GM21529 (cell line): ENCODE measurements at regions not wholly inside any gene's neighbourhood (a gene's known extent, or its start where the extent isn't known, plus 50 kb on each side); places are given as distances from the start of the nearest gene placed in this dataset.

Experiments
- ATAC-seq: cut with Tn5 transposase; IDR thresholded peaks from one replicate; pipeline ENCODE4 v1.9.1; 2021; ENCODE audit not compliant: unreplicated experiment

GRCh38 chr6:2505624-2506023 lies 245.1 kb downstream of the MYLK4 start:
- ATAC-seq, result no peak

GRCh38 chr6:2504495-2505064 lies 246.1 kb downstream of the MYLK4 start:
- ATAC-seq, result no peak

DNA sequence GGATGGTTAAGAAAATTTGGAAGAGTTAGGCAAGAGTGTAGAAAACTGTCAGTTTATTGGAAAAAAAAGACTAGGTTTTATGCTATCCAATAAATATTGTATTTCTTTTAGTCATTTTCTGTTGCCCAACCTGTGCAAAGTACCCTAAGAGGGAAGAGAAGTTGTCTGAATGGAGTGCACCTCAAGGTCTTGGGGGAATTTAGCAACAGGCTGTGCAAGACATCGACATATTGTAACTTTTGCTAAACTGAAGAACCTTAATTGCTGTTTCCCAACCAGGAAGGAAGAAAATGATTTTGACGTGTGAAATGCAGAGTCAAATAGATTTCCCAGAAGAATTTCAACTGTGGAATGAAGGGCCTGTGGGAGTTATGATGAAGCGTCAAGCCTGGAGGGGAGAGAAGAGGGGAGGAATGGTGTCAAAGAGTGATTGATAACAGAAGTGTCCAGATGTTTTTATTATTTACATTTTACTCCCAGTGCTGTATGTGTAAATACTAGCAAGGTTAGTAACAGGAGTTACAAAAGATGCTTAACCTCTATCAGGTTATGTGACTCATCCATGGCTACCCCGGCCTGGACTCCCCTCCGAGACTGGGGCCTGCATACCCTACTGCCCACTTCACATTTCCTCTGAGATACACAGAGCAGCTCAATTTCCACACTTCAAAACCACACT lies 246.8 kb downstream of the MYLK4 start:
- ATAC-seq, result no peak

DNA sequence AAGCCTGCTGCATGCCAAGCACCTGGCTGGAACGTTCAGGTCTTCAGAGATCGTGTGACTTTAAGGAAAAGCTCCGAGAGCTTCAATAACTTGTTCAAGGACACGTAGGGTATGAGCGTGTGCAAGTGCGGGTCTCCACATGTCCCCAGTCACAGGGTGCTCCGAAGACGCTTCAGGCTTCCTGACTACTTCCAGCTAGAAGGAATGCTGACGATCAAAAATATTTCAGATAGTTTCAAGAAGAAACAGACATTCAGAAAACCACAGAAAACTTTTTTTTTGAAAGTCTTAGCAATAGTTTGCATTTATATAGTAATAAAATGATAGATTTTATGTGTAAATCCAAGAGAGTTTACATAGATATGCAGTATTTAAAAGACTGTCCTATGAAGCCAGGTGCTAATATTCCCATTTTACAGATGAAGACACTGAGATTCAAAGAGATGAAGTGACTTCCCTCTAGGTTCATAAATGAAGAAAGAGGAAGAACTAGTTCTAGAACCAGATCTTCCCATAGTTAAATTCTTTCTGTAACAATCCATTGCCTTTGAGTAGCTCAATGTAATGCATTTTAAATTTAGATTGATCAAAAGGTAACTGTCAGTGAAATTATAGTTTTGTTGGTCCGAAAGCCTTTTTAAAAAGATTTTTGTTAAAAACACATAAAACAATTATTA lies 247.6 kb downstream of the MYLK4 start:
- ATAC-seq, result no peak

- ATAC-seq, result no peak
These were observed 248.4 kb downstream of the MYLK4 start for GRCh38 chr6:2502096-2502997.

DNA sequence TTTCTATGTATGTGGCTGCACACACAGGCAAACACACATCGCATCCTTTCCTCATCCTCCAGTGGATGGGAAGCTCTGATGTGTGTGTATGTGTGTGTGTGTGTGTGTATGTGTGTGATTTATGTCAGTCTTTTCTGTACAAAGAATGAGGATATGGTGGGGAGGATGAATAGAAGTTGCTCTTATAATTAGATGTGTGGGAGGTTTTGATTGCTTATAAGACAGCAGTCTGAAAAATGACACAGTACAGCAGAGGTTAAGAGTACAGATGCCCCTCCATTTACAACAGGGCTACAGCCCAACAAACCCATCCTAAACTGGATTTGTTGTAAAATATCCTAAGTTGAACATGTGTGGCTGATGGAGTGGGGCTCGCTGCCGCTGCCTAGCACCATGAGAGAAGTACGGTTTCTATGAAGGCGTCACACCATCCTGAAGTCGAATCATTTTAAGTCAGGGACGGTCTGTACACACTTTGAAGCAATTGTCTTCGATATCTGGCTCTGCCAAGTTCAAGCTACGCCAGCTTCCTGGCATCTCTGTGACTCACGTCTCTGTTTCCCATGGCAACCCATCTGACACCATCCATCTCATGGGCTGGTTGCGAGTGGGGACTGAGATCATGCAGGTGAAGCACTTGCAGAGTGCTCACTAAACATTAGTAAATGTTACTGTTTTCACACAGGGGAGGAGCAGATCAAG lies 252.6 kb downstream of the MYLK4 start:
- ATAC-seq, result no peak

DNA sequence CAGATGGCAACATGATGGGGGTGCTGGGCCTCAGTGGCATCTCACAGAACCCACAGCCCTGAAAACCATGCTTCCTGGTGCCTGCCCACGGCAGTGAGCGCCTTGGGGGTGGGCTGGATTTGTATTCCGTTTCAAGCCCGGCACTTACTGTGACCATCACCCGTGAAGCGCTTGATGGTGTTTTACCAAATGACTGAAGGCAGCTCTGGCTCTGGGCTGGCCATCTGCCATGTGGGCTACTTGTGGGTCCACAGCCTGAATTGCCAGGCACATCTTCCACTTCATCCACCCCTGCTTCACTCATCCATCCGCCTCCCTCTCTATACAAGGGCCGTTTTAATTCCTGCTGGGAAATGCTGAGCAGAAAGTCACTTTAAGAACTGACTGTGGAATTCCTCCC lies 250.9 kb upstream of the GMDS start:
- ATAC-seq, result no peak

DNA sequence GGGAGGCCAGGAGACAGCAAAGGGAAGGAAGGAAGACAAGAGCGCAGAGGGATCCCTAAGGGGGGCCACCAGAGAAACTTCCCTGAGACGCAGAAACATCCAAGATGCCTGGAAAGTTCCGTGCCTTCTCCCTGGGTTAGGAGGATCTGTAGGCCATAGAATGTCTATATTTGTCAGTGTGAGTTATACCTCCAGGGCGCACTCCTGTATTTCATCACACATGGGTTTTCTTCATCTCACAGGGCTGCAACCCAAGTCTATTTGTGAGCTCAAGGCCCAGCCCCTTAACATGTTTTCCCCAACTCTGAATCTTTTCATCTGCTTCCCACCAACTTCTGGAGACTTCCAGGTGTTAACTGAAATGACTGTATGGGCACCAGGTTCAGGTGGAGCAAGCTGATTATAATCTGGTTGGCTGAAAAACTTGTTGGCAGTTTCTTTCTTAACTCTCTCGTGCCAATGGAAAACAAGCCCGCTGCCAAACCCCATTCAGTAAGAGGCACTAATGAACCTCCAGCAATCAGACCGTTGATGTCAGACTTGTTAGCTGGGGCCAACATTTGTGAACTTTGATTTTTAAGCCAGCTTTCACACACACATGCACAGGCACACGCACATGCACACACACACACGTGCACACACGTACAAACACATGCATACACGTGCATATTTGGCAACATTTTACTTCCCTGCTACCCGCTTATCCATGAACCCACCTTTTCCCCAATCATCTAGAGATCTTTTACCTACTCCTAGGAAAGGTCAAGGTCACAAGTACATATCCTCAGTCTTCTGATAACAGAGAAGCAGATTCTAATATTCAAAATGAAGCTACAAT lies 247.5 kb upstream of the GMDS start:
- ATAC-seq, result no peak

- no peak for ATAC-seq
These were observed 245.7 kb upstream of the GMDS start for GRCh38 chr6:2491137-2491536.

GRCh38 chr6:2488578-2488977 lies 243.2 kb upstream of the GMDS start:
- ATAC-seq, result no peak

DNA sequence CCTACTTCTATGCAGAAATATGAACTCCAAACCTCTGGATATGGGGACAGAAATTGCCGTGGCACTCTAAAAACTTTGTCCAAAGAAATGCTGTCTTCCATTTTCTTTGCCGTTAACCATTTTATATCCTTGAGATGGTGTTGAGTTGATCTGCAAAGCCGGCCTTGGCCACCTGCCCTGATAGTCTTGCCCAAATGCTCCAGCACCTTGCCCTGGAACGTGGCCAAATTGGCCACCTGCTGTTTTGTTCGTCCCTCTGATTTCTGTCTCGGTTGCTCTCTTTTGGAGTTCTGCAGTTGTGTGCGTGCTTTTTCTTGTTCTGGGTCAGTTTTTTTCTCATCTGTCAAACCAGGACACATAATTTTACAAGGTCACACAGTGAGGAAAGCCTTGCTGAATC lies 239.7 kb upstream of the GMDS start:
- no peak for ATAC-seq

DNA sequence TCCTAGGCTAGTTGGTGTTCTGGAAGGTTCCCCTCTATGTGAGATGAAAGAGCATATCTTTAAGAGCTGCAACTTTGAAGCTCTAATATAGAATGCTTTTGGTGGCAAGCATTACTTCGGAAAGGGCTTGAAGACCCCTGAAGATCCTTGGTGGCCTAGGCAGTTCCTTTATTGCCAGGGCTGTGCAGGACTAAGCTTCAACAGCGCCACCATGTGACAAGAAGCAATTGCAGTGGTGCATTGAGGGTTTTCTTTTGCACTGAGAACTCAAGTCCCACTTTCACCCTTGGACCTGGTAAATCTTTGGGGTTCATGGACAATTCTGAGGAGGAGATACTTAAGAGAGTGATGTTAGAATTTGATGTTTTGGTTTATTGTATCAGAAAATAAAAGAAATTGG lies 237.4 kb upstream of the GMDS start:
- ATAC-seq, result no peak

GRCh38 chr6:2481307-2481706 lies 235.9 kb upstream of the GMDS start:
- ATAC-seq, result no peak

- ATAC-seq, result no peak
These were observed 235.0 kb upstream of the GMDS start for GRCh38 chr6:2480267-2480966.

DNA sequence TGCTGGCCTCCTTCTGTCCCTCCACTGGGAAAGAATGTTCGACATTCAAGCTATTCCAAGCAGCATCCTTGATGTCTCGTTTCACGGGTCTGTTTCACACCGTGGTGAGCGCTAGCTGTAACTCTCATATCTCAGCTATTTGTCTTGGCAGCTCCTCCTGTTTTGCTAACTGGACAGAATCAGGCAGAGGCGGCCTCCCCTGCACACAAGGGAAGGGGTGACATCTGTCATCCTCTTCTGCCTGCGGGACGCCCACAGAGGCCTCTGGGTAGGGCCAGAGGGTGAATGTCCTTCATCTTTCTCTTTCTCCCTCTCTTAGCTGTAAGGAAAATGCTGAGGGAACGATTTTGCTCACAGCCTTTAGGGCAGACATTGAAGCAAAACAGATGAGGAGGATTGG lies 232.8 kb upstream of the GMDS start:
- no peak for ATAC-seq

GRCh38 chr6:2477666-2478065 lies 232.3 kb upstream of the GMDS start:
- ATAC-seq, result no peak

GRCh38 chr6:2477250-2477649 lies 231.8 kb upstream of the GMDS start:
- no peak for ATAC-seq

DNA sequence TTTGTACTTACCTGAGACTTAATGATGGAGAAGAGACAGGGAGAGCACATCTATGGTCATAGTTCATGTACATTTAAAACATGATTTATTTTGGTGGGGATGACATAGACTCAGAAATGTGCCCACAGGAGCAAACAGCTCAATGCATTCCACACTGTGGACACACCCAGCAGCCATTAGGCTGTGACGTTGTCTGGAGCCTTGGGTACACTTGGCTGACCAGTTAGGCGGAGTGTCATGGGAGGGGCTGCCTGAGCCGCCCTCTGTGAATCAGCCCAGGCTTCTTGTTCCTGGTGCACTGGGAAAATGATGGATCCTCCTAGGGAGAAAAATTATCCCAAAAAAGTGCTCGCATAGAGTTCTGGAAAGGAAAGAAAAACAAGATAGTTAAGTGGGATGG lies 231.0 kb upstream of the GMDS start:
- no peak for ATAC-seq

GRCh38 chr6:2471472-2471871 lies 226.1 kb upstream of the GMDS start:
- ATAC-seq, result no peak
